Duodenal mucosa (tissue), 2 donors: ENCODE measurements at regions not wholly inside any gene's neighbourhood (a gene's known extent, or its start where the extent isn't known, plus 50 kb on each side); places are given as distances from the start of the nearest gene placed in this dataset.

ENCODE experiments used
- H3K27ac ChIP-seq: one replicate; pipeline ENCODE4 v1.7.0; 2013; ENCODE audit warnings: low read depth, low read length
- H3K27me3 ChIP-seq, 2 donors: one replicate each; pipeline ENCODE4 v1.7.0; 2013; ENCODE audit warnings: low read length in 2 of 2, control low read depth in 1 of 2; ENCODE audit not compliant: insufficient read depth in 2 of 2, control insufficient read depth in 1 of 2
- H3K36me3 ChIP-seq, 2 donors: one replicate each; pipeline ENCODE4 v1.7.0; 2013; ENCODE audit warnings: low read length in 2 of 2, control low read depth in 1 of 2; ENCODE audit not compliant: insufficient read depth in 2 of 2, control insufficient read depth in 1 of 2
- H3K4me1 ChIP-seq, 2 donors: one replicate each; pipeline ENCODE4 v1.7.0; 2013; ENCODE audit warnings: low read length in 2 of 2, control low read depth in 1 of 2; ENCODE audit not compliant: insufficient read depth in 2 of 2, control insufficient read depth in 1 of 2
- H3K4me3 ChIP-seq, 2 donors: one replicate each; pipeline ENCODE4 v1.7.0; 2013; ENCODE audit warnings: low read length in 2 of 2, low read depth in 1 of 2
- H3K9ac ChIP-seq, 2 donors: one replicate each; pipeline ENCODE4 v1.7.0; 2013; ENCODE audit warnings: low read length in 2 of 2, low read depth in 1 of 2
- H3K9me3 ChIP-seq, 2 donors: one replicate each; pipeline ENCODE4 v1.7.0; 2013; ENCODE audit warnings: low read length in 2 of 2, control low read depth in 1 of 2; ENCODE audit not compliant: control insufficient read depth in 1 of 2

- Histone ChIP-seq H3K27ac (no peak overlapping the region), H3K27me3 (no peaks in the 10 kb centered on the region), H3K36me3 (no peaks in the 10 kb centered on the region), H3K9me3 (no peaks in the 10 kb centered on the region), H3K4me3 (no peak overlapping the region), H3K9ac (no peak overlapping the region), H3K4me1 (no peaks in the 10 kb centered on the region)
Observed at GRCh38 chr18:41353777-41354528, 601.1 kb upstream of the PIK3C3 start.

GRCh38 chr18:41351430-41351829, 603.6 kb upstream of the PIK3C3 start:
- Histone ChIP-seq H3K9me3 (no peaks in the 10 kb centered on the region), H3K9ac (no peak overlapping the region), H3K4me3 (no peak overlapping the region), H3K27ac (no peak overlapping the region), H3K36me3 (no peaks in the 10 kb centered on the region), H3K4me1 (no peaks in the 10 kb centered on the region), H3K27me3 (no peaks in the 10 kb centered on the region)

GRCh38 chr18:41347057-41347456, 608.0 kb upstream of the PIK3C3 start:
- H3K4me1 ChIP-seq = no peaks in the 10 kb centered on the region
- H3K9me3 ChIP-seq = peaks cover 0 to 3% of the 10 kb centered on the region in 2 donors
- no peak overlapping the region for H3K4me3 ChIP-seq
- no peak overlapping the region for H3K27ac ChIP-seq
- H3K9ac ChIP-seq = no peak overlapping the region
- H3K27me3 ChIP-seq = no peaks in the 10 kb centered on the region
- H3K36me3 ChIP-seq = no peaks in the 10 kb centered on the region

- Histone ChIP-seq H3K36me3 (no peaks in the 10 kb centered on the region), H3K4me3 (no peak overlapping the region)
Observed at GRCh38 chr18:41343808-41344207, 611.2 kb upstream of the PIK3C3 start.

GRCh38 chr18:41338341-41338740, 616.7 kb upstream of the PIK3C3 start:
- no peaks in the 10 kb centered on the region for H3K27me3 ChIP-seq
- H3K9me3 ChIP-seq = peaks cover 0 to 3% of the 10 kb centered on the region in 2 donors
- H3K4me3 ChIP-seq = no peak overlapping the region
- H3K27ac ChIP-seq = no peak overlapping the region
- no peaks in the 10 kb centered on the region for H3K36me3 ChIP-seq
- no peaks in the 10 kb centered on the region for H3K4me1 ChIP-seq
- no peak overlapping the region for H3K9ac ChIP-seq

More at GRCh38 chr18:41343808-41344207, 611.2 kb upstream of the PIK3C3 start:
- Histone ChIP-seq H3K9me3 (peaks cover 0 to 3% of the 10 kb centered on the region in 2 donors), H3K27ac (no peak overlapping the region), H3K4me1 (no peaks in the 10 kb centered on the region), H3K9ac (no peak overlapping the region), H3K27me3 (no peaks in the 10 kb centered on the region)

GRCh38 chr18:41331661-41332060, 623.4 kb upstream of the PIK3C3 start:
- Histone ChIP-seq H3K4me1 (no peaks in the 10 kb centered on the region), H3K36me3 (no peaks in the 10 kb centered on the region), H3K27ac (no peak overlapping the region), H3K9ac (no peak overlapping the region), H3K27me3 (no peaks in the 10 kb centered on the region), H3K4me3 (no peak overlapping the region), H3K9me3 (peaks cover 0 to 8% of the 10 kb centered on the region in 2 donors)

- Histone ChIP-seq H3K27ac (no peak overlapping the region), H3K4me3 (no peak overlapping the region), H3K9ac (no peak overlapping the region), H3K9me3 (peaks cover 4 to 8% of the 10 kb centered on the region in 2 donors), H3K4me1 (no peaks in the 10 kb centered on the region), H3K27me3 (no peaks in the 10 kb centered on the region), H3K36me3 (no peaks in the 10 kb centered on the region)
Observed at GRCh38 chr18:41326311-41326710, 628.7 kb upstream of the PIK3C3 start.

- Histone ChIP-seq H3K27me3 (no peaks in the 10 kb centered on the region), H3K4me3 (no peak overlapping the region), H3K4me1 (no peaks in the 10 kb centered on the region), H3K9me3 (peaks cover 4 to 8% of the 10 kb centered on the region in 2 donors), H3K36me3 (no peaks in the 10 kb centered on the region), H3K27ac (no peak overlapping the region), H3K9ac (no peak overlapping the region)
Observed at GRCh38 chr18:41324934-41325333, 630.1 kb upstream of the PIK3C3 start.

GRCh38 chr18:41324020-41324791, 630.8 kb upstream of the PIK3C3 start:
- Histone ChIP-seq H3K4me1 (no peaks in the 10 kb centered on the region), H3K4me3 (no peak overlapping the region), H3K27me3 (no peaks in the 10 kb centered on the region), H3K9ac (no peak overlapping the region), H3K36me3 (no peaks in the 10 kb centered on the region), H3K27ac (no peak overlapping the region), H3K9me3 (peaks cover 4 to 8% of the 10 kb centered on the region in 2 donors)

GRCh38 chr18:41323044-41323443, 632.0 kb upstream of the PIK3C3 start:
- Histone ChIP-seq H3K27ac (no peak overlapping the region), H3K9ac (no peak overlapping the region), H3K4me1 (no peaks in the 10 kb centered on the region), H3K27me3 (no peaks in the 10 kb centered on the region), H3K4me3 (no peak overlapping the region), H3K36me3 (no peaks in the 10 kb centered on the region), H3K9me3 (peaks cover 0 to 4% of the 10 kb centered on the region in 2 donors)
